ENCODE measurements at regions not wholly inside any gene's neighbourhood (a gene's known extent, or its start where the extent isn't known, plus 50 kb on each side); places are given as distances from the start of the nearest gene placed in this dataset.
A peak's percentile ranks its signal among the peaks of the same experiment; 100 is the strongest.

DNA sequence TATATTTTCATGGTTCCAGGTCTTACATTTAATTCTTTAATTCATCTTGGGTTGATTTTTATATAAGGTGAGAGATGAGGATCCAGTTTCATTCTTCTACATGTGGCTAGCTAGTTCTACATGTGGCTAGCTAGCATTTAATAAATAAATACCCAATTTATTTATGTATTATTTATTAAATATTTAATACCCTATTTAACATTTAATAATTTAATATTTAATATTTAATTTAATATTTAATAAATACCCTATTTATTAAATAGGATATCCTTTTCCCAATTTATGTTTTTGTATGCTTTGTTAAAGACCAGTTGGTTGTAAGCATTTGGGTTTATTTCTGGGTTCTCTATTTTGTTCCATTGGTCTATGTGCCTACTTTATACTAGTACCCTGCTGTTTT, 111.0 kb upstream of the PCLO start:
- ChIA-PET CTCF (no interaction called here), POLR2A (no interaction called here)
- Mint-ChIP-seq H3K4me1 (no peaks in the 10 kb centered on the region), H3K4me3 (no peak overlapping the region), H3K9me3 (no peaks in the 10 kb centered on the region), H3K27me3 (ENCODE audit: low read depth) (no peaks in the 10 kb centered on the region), H3K36me3 (no peaks in the 10 kb centered on the region), H3K27ac (no peak overlapping the region)
- no peak for ATAC-seq
- TF ChIP-seq ZNF219 (CRISPR knock-in tag; IDR thresholded peaks at IDR 0.05; ENCODE audit: borderline replicate concordance) (no peak), OVOL2 (CRISPR knock-in tag; IDR thresholded peaks at IDR 0.05; ENCODE audit: borderline replicate concordance) (no peak), NR3C1 (CRISPR knock-in tag; conservative IDR thresholded peaks at IDR 0.05; ENCODE audit: low read depth) (no peak), HMGA2 (CRISPR knock-in tag; IDR thresholded peaks at IDR 0.05) (peak; percentile 100), TEAD4 (CRISPR knock-in tag; IDR thresholded peaks at IDR 0.05) (no peak)
- DNase-seq (ENCODE audit: low spot score), result no peak

DNA sequence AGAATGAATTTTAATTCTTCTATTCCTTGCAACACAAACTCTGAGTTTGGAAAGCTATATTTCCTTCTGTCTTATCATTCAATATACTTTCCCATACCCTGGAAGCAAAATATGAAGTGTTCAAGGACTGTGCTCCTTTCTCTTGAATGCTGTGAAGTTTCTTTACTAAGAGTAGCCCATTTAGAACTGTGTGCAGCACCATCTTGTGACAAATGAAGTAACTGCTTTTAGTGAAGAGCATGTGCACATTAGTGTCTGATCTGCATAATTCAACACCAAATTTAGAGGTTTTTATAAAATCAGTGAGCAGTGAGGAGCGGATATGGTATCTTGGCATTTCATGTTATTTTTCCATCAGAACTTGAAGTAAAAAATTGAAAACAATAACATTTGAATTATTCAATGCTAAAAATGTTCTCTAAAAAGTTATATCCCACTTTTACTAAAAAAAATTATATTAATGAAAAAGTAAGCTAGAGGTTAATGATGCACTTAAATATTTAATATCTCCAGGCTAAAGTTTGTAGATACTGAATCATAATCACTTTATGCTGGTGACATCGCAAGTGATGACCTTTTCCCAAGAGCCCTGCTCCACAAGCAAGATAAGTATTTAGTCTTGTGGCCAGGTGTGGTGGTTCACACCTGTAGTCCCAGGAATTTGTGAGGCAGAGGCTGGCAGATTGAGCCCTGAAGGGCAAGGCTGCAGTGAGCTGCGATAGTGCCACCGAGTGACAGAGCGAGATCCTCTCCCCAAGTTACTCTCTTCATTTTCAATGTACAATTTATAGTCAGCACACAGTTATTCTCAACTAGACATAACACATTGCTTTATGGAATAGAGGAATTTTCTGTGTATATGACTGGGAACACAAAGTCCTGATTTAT, 108.8 kb upstream of the PCLO start:
- ChIA-PET CTCF (interaction anchor here (0.8 to 1.0 kb wide), 2 partner anchors 12 to 461 kb away, joined by 3 to 4 read pairs; no protein-coding TSS in a partner anchor), POLR2A (no interaction called here)
- no peaks in the 10 kb centered on the region for H3K36me3 Mint-ChIP-seq
- H3K9me3 Mint-ChIP-seq, result no peaks in the 10 kb centered on the region
- no peak overlapping the region for H3K27ac Mint-ChIP-seq
- H3K4me3 Mint-ChIP-seq, result no peak overlapping the region
- ATAC-seq, result peak; percentile 87
- H3K27me3 Mint-ChIP-seq (ENCODE audit: low read depth), result no peaks in the 10 kb centered on the region
- H3K4me1 Mint-ChIP-seq, result peaks cover 9% of the 10 kb centered on the region
- DNase-seq (ENCODE audit: low spot score), result peak; percentile 36
- TF ChIP-seq ZNF416 (CRISPR knock-in tag; IDR thresholded peaks at IDR 0.05) (no peak), USF2 (CRISPR knock-in tag; IDR thresholded peaks at IDR 0.05) (no peak)
- TF ChIP-seq, protein P1, sequence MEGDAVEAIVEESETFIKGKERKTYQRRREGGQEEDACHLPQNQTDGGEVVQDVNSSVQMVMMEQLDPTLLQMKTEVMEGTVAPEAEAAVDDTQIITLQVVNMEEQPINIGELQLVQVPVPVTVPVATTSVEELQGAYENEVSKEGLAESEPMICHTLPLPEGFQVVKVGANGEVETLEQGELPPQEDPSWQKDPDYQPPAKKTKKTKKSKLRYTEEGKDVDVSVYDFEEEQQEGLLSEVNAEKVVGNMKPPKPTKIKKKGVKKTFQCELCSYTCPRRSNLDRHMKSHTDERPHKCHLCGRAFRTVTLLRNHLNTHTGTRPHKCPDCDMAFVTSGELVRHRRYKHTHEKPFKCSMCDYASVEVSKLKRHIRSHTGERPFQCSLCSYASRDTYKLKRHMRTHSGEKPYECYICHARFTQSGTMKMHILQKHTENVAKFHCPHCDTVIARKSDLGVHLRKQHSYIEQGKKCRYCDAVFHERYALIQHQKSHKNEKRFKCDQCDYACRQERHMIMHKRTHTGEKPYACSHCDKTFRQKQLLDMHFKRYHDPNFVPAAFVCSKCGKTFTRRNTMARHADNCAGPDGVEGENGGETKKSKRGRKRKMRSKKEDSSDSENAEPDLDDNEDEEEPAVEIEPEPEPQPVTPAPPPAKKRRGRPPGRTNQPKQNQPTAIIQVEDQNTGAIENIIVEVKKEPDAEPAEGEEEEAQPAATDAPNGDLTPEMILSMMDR (IDR thresholded peaks at IDR 0.05), result 0 out of 2 replicates have a peak, but pooled peaks have one; percentile 28

- ChIA-PET CTCF (no interaction called here), POLR2A (interaction anchor here (0.6 kb wide), 1 partner anchor 817 kb away, joined by 7 read pairs; no protein-coding TSS in a partner anchor)
- Mint-ChIP-seq H3K27ac (no peak overlapping the region), H3K4me3 (no peak overlapping the region), H3K27me3 (ENCODE audit: low read depth) (no peaks in the 10 kb centered on the region), H3K36me3 (no peaks in the 10 kb centered on the region), H3K9me3 (no peaks in the 10 kb centered on the region), H3K4me1 (peaks cover 9% of the 10 kb centered on the region)
- DNase-seq (ENCODE audit: low spot score) (no peak), ATAC-seq (no peak)
- TF ChIP-seq, protein P2, sequence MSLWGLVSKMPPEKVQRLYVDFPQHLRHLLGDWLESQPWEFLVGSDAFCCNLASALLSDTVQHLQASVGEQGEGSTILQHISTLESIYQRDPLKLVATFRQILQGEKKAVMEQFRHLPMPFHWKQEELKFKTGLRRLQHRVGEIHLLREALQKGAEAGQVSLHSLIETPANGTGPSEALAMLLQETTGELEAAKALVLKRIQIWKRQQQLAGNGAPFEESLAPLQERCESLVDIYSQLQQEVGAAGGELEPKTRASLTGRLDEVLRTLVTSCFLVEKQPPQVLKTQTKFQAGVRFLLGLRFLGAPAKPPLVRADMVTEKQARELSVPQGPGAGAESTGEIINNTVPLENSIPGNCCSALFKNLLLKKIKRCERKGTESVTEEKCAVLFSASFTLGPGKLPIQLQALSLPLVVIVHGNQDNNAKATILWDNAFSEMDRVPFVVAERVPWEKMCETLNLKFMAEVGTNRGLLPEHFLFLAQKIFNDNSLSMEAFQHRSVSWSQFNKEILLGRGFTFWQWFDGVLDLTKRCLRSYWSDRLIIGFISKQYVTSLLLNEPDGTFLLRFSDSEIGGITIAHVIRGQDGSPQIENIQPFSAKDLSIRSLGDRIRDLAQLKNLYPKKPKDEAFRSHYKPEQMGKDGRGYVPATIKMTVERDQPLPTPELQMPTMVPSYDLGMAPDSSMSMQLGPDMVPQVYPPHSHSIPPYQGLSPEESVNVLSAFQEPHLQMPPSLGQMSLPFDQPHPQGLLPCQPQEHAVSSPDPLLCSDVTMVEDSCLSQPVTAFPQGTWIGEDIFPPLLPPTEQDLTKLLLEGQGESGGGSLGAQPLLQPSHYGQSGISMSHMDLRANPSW (CRISPR knock-in tag; conservative IDR thresholded peaks at IDR 0.05; ENCODE audit: low read depth), result no peak
- TF ChIP-seq ATF1 (CRISPR knock-in tag; IDR thresholded peaks at IDR 0.05) (no peak), CREB1 (CRISPR knock-in tag; IDR thresholded peaks at IDR 0.05) (no peak), ZNF232 (CRISPR knock-in tag; IDR thresholded peaks at IDR 0.05) (no peak), ETV6 (CRISPR knock-in tag; IDR thresholded peaks at IDR 0.05) (no peak), MXD4 (CRISPR knock-in tag; IDR thresholded peaks at IDR 0.05; ENCODE audit: borderline replicate concordance) (no peak), ZNF512 (CRISPR knock-in tag; IDR thresholded peaks at IDR 0.05; ENCODE audit: borderline replicate concordance) (no peak)
- TF ChIP-seq, protein P3, sequence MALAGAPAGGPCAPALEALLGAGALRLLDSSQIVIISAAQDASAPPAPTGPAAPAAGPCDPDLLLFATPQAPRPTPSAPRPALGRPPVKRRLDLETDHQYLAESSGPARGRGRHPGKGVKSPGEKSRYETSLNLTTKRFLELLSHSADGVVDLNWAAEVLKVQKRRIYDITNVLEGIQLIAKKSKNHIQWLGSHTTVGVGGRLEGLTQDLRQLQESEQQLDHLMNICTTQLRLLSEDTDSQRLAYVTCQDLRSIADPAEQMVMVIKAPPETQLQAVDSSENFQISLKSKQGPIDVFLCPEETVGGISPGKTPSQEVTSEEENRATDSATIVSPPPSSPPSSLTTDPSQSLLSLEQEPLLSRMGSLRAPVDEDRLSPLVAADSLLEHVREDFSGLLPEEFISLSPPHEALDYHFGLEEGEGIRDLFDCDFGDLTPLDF (CRISPR knock-in tag; IDR thresholded peaks at IDR 0.05), result no peak
- TF ChIP-seq, protein P4, sequence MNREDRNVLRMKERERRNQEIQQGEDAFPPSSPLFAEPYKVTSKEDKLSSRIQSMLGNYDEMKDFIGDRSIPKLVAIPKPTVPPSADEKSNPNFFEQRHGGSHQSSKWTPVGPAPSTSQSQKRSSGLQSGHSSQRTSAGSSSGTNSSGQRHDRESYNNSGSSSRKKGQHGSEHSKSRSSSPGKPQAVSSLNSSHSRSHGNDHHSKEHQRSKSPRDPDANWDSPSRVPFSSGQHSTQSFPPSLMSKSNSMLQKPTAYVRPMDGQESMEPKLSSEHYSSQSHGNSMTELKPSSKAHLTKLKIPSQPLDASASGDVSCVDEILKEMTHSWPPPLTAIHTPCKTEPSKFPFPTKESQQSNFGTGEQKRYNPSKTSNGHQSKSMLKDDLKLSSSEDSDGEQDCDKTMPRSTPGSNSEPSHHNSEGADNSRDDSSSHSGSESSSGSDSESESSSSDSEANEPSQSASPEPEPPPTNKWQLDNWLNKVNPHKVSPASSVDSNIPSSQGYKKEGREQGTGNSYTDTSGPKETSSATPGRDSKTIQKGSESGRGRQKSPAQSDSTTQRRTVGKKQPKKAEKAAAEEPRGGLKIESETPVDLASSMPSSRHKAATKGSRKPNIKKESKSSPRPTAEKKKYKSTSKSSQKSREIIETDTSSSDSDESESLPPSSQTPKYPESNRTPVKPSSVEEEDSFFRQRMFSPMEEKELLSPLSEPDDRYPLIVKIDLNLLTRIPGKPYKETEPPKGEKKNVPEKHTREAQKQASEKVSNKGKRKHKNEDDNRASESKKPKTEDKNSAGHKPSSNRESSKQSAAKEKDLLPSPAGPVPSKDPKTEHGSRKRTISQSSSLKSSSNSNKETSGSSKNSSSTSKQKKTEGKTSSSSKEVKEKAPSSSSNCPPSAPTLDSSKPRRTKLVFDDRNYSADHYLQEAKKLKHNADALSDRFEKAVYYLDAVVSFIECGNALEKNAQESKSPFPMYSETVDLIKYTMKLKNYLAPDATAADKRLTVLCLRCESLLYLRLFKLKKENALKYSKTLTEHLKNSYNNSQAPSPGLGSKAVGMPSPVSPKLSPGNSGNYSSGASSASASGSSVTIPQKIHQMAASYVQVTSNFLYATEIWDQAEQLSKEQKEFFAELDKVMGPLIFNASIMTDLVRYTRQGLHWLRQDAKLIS (CRISPR knock-in tag; IDR thresholded peaks at IDR 0.05; ENCODE audit: borderline replicate concordance), result no peak
Measured at GRCh38 chr7:83270407-83270806, 107.7 kb upstream of the PCLO start.
